ENCODE measurements at regions not wholly inside any gene's neighbourhood (a gene's known extent, or its start where the extent isn't known, plus 50 kb on each side); places are given as distances from the start of the nearest gene placed in this dataset.

- no peak for DNase-seq (ENCODE audit: low read depth)
These were observed 133.9 kb upstream of the CHST15 start for GRCh38 chr10:124227055-124227975.

GRCh38 chr10:124226271-124227054, 133.1 kb upstream of the CHST15 start:
- DNase-seq (ENCODE audit: low read depth) = no peak

- DNase-seq (ENCODE audit: low read depth) = peak; percentile 21
These were observed 132.3 kb upstream of the CHST15 start for GRCh38 chr10:124225467-124226270.

GRCh38 chr10:124225029-124225466, 131.7 kb upstream of the CHST15 start:
- DNase-seq (ENCODE audit: low read depth) = no peak

GRCh38 chr10:124224331-124225028, 131.1 kb upstream of the CHST15 start:
- no peak for DNase-seq (ENCODE audit: low read depth)

- DNase-seq (ENCODE audit: low read depth) = no peak
These were observed 130.3 kb upstream of the CHST15 start for GRCh38 chr10:124223711-124224085.

GRCh38 chr10:124222988-124223710, 129.8 kb upstream of the CHST15 start:
- DNase-seq (ENCODE audit: low read depth) = no peak

GRCh38 chr10:124222318-124222987, 129.1 kb upstream of the CHST15 start:
- no peak for DNase-seq (ENCODE audit: low read depth)

GRCh38 chr10:124221356-124222317, 128.2 kb upstream of the CHST15 start:
- DNase-seq (ENCODE audit: low read depth) = no peak

- DNase-seq (ENCODE audit: low read depth) = no peak
These were observed 127.6 kb upstream of the CHST15 start for GRCh38 chr10:124220971-124221355.

- no peak for DNase-seq (ENCODE audit: low read depth)
These were observed 127.1 kb upstream of the CHST15 start for GRCh38 chr10:124220547-124220946.

- DNase-seq (ENCODE audit: low read depth) = no peak
These were observed 126.3 kb upstream of the CHST15 start for GRCh38 chr10:124219655-124220054.

- DNase-seq (ENCODE audit: low read depth) = no peak
These were observed 125.7 kb upstream of the CHST15 start for GRCh38 chr10:124219062-124219461.

- DNase-seq (ENCODE audit: low read depth) = no peak
These were observed 124.8 kb upstream of the CHST15 start for GRCh38 chr10:124217906-124218804.

GRCh38 chr10:124217031-124217430, 123.6 kb upstream of the CHST15 start:
- no peak for DNase-seq (ENCODE audit: low read depth)

- no peak for DNase-seq (ENCODE audit: low read depth)
These were observed 121.4 kb upstream of the CHST15 start for GRCh38 chr10:124214610-124215375.

GRCh38 chr10:124213899-124214510, 120.6 kb upstream of the CHST15 start:
- DNase-seq (ENCODE audit: low read depth) = no peak

Data from T-helper 22 cell (primary cell).